NCI-H146 treated with DMSO at 0.1 percent for 48 hours (cell line): ENCODE measurements at regions not wholly inside any gene's neighbourhood (a gene's known extent, or its start where the extent isn't known, plus 50 kb on each side); places are given as distances from the start of the nearest gene placed in this dataset.
"Not testable (repeated sequence)": the region's sequence is repeated elsewhere in the genome, so short reads cannot be mapped to it uniquely, and the experiment has no call there.

ENCODE experiments used
- DNase-seq: peaks from one replicate; lab custom pipeline; 2025; ENCODE audit not compliant: unreplicated experiment; lab: John Stamatoyannopoulos, UW

GRCh38 chr14:37838778-37839177 is 243.3 kb downstream of the TTC6 start:
- not testable (repeated sequence) for DNase-seq

GRCh38 chr14:37841039-37841438 is 245.6 kb downstream of the TTC6 start:
- DNase-seq = not testable (repeated sequence)

- DNase-seq = no peak
Measured at GRCh38 chr14:37842106-37842505, 246.7 kb downstream of the TTC6 start.

- no peak for DNase-seq
Measured at GRCh38 chr14:37843954-37844607, 248.7 kb downstream of the TTC6 start.

GRCh38 chr14:37844614-37845013 is 249.2 kb downstream of the TTC6 start:
- DNase-seq = no peak

GRCh38 chr14:37848985-37849621 is 253.7 kb downstream of the TTC6 start:
- DNase-seq = no peak

GRCh38 chr14:37851054-37851453 is 255.6 kb downstream of the TTC6 start:
- DNase-seq = no peak

- no peak for DNase-seq
Measured at GRCh38 chr14:37855871-37856270, 260.4 kb downstream of the TTC6 start.

GRCh38 chr14:37857774-37858266 is 262.4 kb downstream of the TTC6 start:
- no peak for DNase-seq

GRCh38 chr14:37858733-37859132 is 263.3 kb downstream of the TTC6 start:
- DNase-seq = no peak

- DNase-seq = no peak
Measured at GRCh38 chr14:37859177-37859576, 263.7 kb downstream of the TTC6 start.

- DNase-seq = no peak
Measured at GRCh38 chr14:37862263-37862662, 266.8 kb downstream of the TTC6 start.

GRCh38 chr14:37864128-37864527 is 268.7 kb downstream of the TTC6 start:
- DNase-seq = no peak

GRCh38 chr14:37864861-37865718 is 269.7 kb downstream of the TTC6 start:
- peak; percentile 33 for DNase-seq

- no peak for DNase-seq
Measured at GRCh38 chr14:37865719-37866549, 270.5 kb downstream of the TTC6 start.

GRCh38 chr14:37869633-37870032 is 274.2 kb downstream of the TTC6 start:
- peak; percentile 80 for DNase-seq

GRCh38 chr14:37870170-37870569 is 274.7 kb downstream of the TTC6 start:
- no peak for DNase-seq

GRCh38 chr14:37870632-37871346 is 275.4 kb downstream of the TTC6 start:
- peak; percentile 65 for DNase-seq

- DNase-seq = not testable (repeated sequence)
Measured at GRCh38 chr14:37874065-37874428, 278.6 kb downstream of the TTC6 start.

GRCh38 chr14:37874429-37875109 is 279.1 kb downstream of the TTC6 start:
- DNase-seq = peak; percentile 46
